HEK293 (cell line): ENCODE measurements at regions not wholly inside any gene's neighbourhood (a gene's known extent, or its start where the extent isn't known, plus 50 kb on each side); places are given as distances from the start of the nearest gene placed in this dataset.

Source experiments
- GLI2 ChIP-seq: fragments of 450-650 bp; formaldehyde crosslinking; IDR thresholded peaks from 2 replicates; pipeline ENCODE4; 2017; ENCODE audit warnings: missing biosample characterization, missing genetic modification characterization, low read depth, borderline replicate concordance
- SP3 ChIP-seq: fragments of 450-650 bp; formaldehyde crosslinking; IDR thresholded peaks from 2 replicates; pipeline ENCODE4 v1.5.1; 2016; ENCODE audit warnings: missing biosample characterization, missing genetic modification characterization
- YY1 ChIP-seq: fragments of 450-650 bp; formaldehyde crosslinking; IDR thresholded peaks from 2 replicates; pipeline ENCODE4 v1.5.1; 2018; ENCODE audit warnings: missing biosample characterization, missing genetic modification characterization
- ZBTB1 ChIP-seq: fragments of 450-650 bp; formaldehyde crosslinking; IDR thresholded peaks from 2 replicates; pipeline ENCODE4 v1.5.1; 2016; ENCODE audit warnings: missing biosample characterization, missing genetic modification characterization
- ZNF248 ChIP-seq: fragments of 450-650 bp; formaldehyde crosslinking; IDR thresholded peaks from 2 replicates; pipeline ENCODE4 v1.5.1; 2017; ENCODE audit warnings: missing biosample characterization, missing genetic modification characterization
- ZNF274 ChIP-seq, 2 experiments: fragments of 200-500 bp in 1 of 2; fragments of 450-650 bp in 1 of 2; sonication (Bioruptor generic) in 1 of 2; formaldehyde crosslinking in 1 of 2; IDR thresholded peaks; 2 replicates each; pipeline versions ENCODE4 v1.5.1 to v1.6.1; 2014 to 2016; ENCODE audit warnings: borderline replicate concordance in 1 of 2, inconsistent platforms in 1 of 2, low read length in 1 of 2, missing biosample characterization in 1 of 2, missing genetic modification characterization in 1 of 2
- ZNF350 ChIP-seq: fragments of 450-650 bp; formaldehyde crosslinking; IDR thresholded peaks from 2 replicates; pipeline ENCODE4 v1.5.0; 2017; ENCODE audit warnings: missing biosample characterization, mild to moderate bottlenecking, missing genetic modification characterization
- ZNF555 ChIP-seq: fragments of 450-650 bp; formaldehyde crosslinking; conservative IDR thresholded peaks from 2 replicates; pipeline ENCODE4 v1.5.1; 2017; ENCODE audit warnings: missing biosample characterization, mild to moderate bottlenecking, missing genetic modification characterization, inconsistent platforms
- TF ChIP-seq, protein P1 (sequence below): fragments of 450-650 bp; formaldehyde crosslinking; IDR thresholded peaks from 2 replicates; pipeline ENCODE4 v1.5.1; 2016; ENCODE audit warnings: missing biosample characterization, missing genetic modification characterization
- TF ChIP-seq, protein P2 (sequence below): fragments of 450-650 bp; formaldehyde crosslinking; IDR thresholded peaks from 2 replicates; pipeline ENCODE4 v1.5.1; 2016; ENCODE audit warnings: missing biosample characterization, missing genetic modification characterization
- TF ChIP-seq, protein P3 (sequence below): sonication (generic); formaldehyde crosslinking; IDR thresholded peaks from 2 replicates; pipeline ENCODE4 v1.8.1; 2022; ENCODE audit warnings: mild to moderate bottlenecking, moderate library complexity, missing genetic modification reagents

- no peak for TF ChIP-seq ZNF274 (IDR thresholded peaks at IDR 0.05; ENCODE audit: low read length)
- no peak for TF ChIP-seq ZNF274 (tag by site-specific recombination; IDR thresholded peaks at IDR 0.05; ENCODE audit: borderline replicate concordance)
- TF ChIP-seq, protein P1, sequence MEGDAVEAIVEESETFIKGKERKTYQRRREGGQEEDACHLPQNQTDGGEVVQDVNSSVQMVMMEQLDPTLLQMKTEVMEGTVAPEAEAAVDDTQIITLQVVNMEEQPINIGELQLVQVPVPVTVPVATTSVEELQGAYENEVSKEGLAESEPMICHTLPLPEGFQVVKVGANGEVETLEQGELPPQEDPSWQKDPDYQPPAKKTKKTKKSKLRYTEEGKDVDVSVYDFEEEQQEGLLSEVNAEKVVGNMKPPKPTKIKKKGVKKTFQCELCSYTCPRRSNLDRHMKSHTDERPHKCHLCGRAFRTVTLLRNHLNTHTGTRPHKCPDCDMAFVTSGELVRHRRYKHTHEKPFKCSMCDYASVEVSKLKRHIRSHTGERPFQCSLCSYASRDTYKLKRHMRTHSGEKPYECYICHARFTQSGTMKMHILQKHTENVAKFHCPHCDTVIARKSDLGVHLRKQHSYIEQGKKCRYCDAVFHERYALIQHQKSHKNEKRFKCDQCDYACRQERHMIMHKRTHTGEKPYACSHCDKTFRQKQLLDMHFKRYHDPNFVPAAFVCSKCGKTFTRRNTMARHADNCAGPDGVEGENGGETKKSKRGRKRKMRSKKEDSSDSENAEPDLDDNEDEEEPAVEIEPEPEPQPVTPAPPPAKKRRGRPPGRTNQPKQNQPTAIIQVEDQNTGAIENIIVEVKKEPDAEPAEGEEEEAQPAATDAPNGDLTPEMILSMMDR (tag by site-specific recombination), result no peak
- TF ChIP-seq, protein P2, sequence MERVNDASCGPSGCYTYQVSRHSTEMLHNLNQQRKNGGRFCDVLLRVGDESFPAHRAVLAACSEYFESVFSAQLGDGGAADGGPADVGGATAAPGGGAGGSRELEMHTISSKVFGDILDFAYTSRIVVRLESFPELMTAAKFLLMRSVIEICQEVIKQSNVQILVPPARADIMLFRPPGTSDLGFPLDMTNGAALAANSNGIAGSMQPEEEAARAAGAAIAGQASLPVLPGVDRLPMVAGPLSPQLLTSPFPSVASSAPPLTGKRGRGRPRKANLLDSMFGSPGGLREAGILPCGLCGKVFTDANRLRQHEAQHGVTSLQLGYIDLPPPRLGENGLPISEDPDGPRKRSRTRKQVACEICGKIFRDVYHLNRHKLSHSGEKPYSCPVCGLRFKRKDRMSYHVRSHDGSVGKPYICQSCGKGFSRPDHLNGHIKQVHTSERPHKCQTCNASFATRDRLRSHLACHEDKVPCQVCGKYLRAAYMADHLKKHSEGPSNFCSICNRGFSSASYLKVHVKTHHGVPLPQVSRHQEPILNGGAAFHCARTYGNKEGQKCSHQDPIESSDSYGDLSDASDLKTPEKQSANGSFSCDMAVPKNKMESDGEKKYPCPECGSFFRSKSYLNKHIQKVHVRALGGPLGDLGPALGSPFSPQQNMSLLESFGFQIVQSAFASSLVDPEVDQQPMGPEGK, result no peak
- no peak for TF ChIP-seq ZNF350 (tag by site-specific recombination)
- no peak for TF ChIP-seq ZNF248 (tag by site-specific recombination)
- TF ChIP-seq ZNF555 (tag by site-specific recombination), result no peak
- TF ChIP-seq GLI2, result no peak
- TF ChIP-seq, protein P3, sequence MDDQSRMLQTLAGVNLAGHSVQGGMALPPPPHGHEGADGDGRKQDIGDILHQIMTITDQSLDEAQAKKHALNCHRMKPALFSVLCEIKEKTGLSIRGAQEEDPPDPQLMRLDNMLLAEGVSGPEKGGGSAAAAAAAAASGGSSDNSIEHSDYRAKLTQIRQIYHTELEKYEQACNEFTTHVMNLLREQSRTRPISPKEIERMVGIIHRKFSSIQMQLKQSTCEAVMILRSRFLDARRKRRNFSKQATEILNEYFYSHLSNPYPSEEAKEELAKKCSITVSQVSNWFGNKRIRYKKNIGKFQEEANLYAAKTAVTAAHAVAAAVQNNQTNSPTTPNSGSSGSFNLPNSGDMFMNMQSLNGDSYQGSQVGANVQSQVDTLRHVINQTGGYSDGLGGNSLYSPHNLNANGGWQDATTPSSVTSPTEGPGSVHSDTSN, result no peak
- no peak for TF ChIP-seq ZBTB1 (tag by site-specific recombination)
- no peak for TF ChIP-seq YY1
- TF ChIP-seq SP3, result no peak
Observed at GRCh38 chr14:101256266-101256665, 305.0 kb upstream of the DIO3 start.
